ENCODE measurements at regions not wholly inside any gene's neighbourhood (a gene's known extent, or its start where the extent isn't known, plus 50 kb on each side); places are given as distances from the start of the nearest gene placed in this dataset.

GRCh38 chr13:107331359-107331758, 763.4 kb upstream of the ARGLU1 start:
- H3K9me3 ChIP-seq (ENCODE audit: control insufficient read depth, insufficient read depth, low read length), result no peaks in the 10 kb centered on the region
- H3K27ac ChIP-seq (ENCODE audit: low read depth, low read length), result no peak overlapping the region
- H3K27me3 ChIP-seq (ENCODE audit: control insufficient read depth, insufficient read depth, low read length), result no peaks in the 10 kb centered on the region
- ChIA-PET POLR2A (no interaction called here), CTCF (no interaction called here)
- no peak overlapping the region for H3K4me3 ChIP-seq (ENCODE audit: low read depth, low read length)
- DNase-seq (ENCODE audit: low read depth, low spot score), result no peak
- TF ChIP-seq, protein P1, sequence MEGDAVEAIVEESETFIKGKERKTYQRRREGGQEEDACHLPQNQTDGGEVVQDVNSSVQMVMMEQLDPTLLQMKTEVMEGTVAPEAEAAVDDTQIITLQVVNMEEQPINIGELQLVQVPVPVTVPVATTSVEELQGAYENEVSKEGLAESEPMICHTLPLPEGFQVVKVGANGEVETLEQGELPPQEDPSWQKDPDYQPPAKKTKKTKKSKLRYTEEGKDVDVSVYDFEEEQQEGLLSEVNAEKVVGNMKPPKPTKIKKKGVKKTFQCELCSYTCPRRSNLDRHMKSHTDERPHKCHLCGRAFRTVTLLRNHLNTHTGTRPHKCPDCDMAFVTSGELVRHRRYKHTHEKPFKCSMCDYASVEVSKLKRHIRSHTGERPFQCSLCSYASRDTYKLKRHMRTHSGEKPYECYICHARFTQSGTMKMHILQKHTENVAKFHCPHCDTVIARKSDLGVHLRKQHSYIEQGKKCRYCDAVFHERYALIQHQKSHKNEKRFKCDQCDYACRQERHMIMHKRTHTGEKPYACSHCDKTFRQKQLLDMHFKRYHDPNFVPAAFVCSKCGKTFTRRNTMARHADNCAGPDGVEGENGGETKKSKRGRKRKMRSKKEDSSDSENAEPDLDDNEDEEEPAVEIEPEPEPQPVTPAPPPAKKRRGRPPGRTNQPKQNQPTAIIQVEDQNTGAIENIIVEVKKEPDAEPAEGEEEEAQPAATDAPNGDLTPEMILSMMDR (IDR thresholded peaks at IDR 0.05; ENCODE audit: low read depth, low read length), result no peak

GRCh38 chr13:107330484-107330883, 762.5 kb upstream of the ARGLU1 start:
- Histone ChIP-seq H3K27ac (ENCODE audit: low read depth, low read length) (no peak overlapping the region), H3K9me3 (ENCODE audit: control insufficient read depth, insufficient read depth, low read length) (no peaks in the 10 kb centered on the region), H3K27me3 (ENCODE audit: control insufficient read depth, insufficient read depth, low read length) (no peaks in the 10 kb centered on the region), H3K4me3 (ENCODE audit: low read depth, low read length) (no peak overlapping the region)
- CTCF ChIA-PET, result interaction anchor here (1.3 kb wide), 1 partner anchor 43 kb away, joined by 3 read pairs; no protein-coding TSS in a partner anchor
- TF ChIP-seq, protein P1 (IDR thresholded peaks at IDR 0.05; ENCODE audit: low read depth, low read length), result no peak
- POLR2A ChIA-PET, result no interaction called here
- no peak for DNase-seq (ENCODE audit: low read depth, low spot score)

GRCh38 chr13:107329991-107330390, 762.1 kb upstream of the ARGLU1 start:
- POLR2A ChIA-PET, result no interaction called here
- no peak for DNase-seq (ENCODE audit: low read depth, low spot score)

DNA sequence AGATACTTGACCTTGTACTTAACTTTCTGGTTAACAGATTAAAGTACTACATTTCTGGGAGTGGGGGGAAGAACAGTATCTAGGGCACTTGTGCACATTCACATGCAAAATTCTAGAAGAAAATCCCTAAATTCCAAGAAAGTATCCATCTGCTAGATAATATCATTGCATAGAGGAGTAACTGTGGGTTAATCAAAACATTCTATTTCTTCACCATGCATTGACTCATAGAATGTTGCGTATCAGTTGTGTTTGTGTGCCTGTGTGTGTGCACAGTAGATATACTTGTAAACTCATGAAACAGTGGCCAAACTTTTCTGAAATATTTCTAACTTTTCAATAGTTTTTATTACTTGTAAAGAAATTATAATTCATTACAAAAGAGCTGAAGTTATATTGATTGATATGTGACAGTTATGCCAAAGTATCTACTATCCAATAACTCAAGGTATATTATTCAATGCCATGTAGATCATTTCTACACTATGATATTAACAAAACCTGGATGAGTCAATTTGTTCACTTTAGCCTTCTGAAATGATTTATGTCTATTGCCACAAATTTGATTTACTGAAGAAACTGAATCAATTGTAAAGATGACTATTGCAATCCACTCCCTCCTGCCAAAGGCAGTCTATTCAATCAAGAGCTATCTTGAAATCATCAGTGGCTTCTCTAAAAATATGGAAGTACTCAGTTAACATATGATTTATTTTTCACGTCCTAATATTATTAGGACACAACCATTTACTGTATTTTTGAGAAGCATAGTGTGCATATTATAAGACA, 756.7 kb upstream of the ARGLU1 start:
- ChIA-PET CTCF (interaction anchor here (1.0 kb wide), 1 partner anchor 831 kb away, joined by 4 read pairs; no protein-coding TSS in a partner anchor), POLR2A (interaction anchor here (1.0 kb wide), 1 partner anchor 66 kb away, joined by 3 read pairs; no protein-coding TSS in a partner anchor)
- Histone ChIP-seq H3K4me3 (ENCODE audit: low read depth, low read length) (no peak overlapping the region), H3K27me3 (ENCODE audit: control insufficient read depth, insufficient read depth, low read length) (no peaks in the 10 kb centered on the region), H3K27ac (ENCODE audit: low read depth, low read length) (no peak overlapping the region), H3K9me3 (ENCODE audit: control insufficient read depth, insufficient read depth, low read length) (no peaks in the 10 kb centered on the region)
- DNase-seq (ENCODE audit: low read depth, low spot score), result no peak
- TF ChIP-seq, protein P1 (IDR thresholded peaks at IDR 0.05; ENCODE audit: low read depth, low read length), result no peak

More at GRCh38 chr13:107329991-107330390, 762.1 kb upstream of the ARGLU1 start:
- Histone ChIP-seq H3K27ac (ENCODE audit: low read depth, low read length) (no peak overlapping the region), H3K27me3 (ENCODE audit: control insufficient read depth, insufficient read depth, low read length) (no peaks in the 10 kb centered on the region), H3K9me3 (ENCODE audit: control insufficient read depth, insufficient read depth, low read length) (no peaks in the 10 kb centered on the region), H3K4me3 (ENCODE audit: low read depth, low read length) (no peak overlapping the region)
- CTCF ChIA-PET, result interaction anchor here (1.3 kb wide), 1 partner anchor 43 kb away, joined by 3 read pairs; no protein-coding TSS in a partner anchor
- TF ChIP-seq, protein P1 (IDR thresholded peaks at IDR 0.05; ENCODE audit: low read depth, low read length), result no peak

GRCh38 chr13:107322228-107322627, 754.3 kb upstream of the ARGLU1 start:
- Histone ChIP-seq H3K27me3 (ENCODE audit: control insufficient read depth, insufficient read depth, low read length) (no peaks in the 10 kb centered on the region), H3K4me3 (ENCODE audit: low read depth, low read length) (no peak overlapping the region), H3K9me3 (ENCODE audit: control insufficient read depth, insufficient read depth, low read length) (no peaks in the 10 kb centered on the region), H3K27ac (ENCODE audit: low read depth, low read length) (no peak overlapping the region)
- no peak for DNase-seq (ENCODE audit: low read depth, low spot score)
- POLR2A ChIA-PET, result no interaction called here
- CTCF ChIA-PET, result interaction anchor here (1.3 kb wide), 1 partner anchor 834 kb away, joined by 4 read pairs; no protein-coding TSS in a partner anchor
- TF ChIP-seq, protein P1 (IDR thresholded peaks at IDR 0.05; ENCODE audit: low read depth, low read length), result no peak
